ENCODE measurements at regions not wholly inside any gene's neighbourhood (a gene's known extent, or its start where the extent isn't known, plus 50 kb on each side); places are given as distances from the start of the nearest gene placed in this dataset.

DNA sequence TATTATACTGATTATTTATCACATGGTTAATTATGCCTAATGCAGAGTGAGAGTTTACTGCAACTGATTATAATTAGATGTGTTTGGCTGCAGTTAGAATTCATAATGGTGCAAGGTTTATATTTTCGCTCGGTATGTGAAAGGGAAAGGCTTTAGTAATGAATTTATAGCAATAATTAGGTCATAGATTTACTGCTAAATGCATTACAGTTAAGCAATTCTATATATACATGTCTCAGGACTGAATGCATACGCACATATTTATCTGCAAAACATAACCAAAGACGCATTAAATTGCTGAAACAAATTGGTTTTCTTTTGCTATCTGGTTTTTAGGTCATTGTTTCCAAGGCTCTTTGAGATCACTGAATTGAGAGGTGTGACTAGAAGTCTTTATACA lies 428.1 kb upstream of the PDE3A start:
- Histone ChIP-seq H3K4me3 (ENCODE audit: low read depth, low read length) (no peak overlapping the region), H3K36me3 (replicated peaks) (no peaks in the 10 kb centered on the region), H3K27ac (no peak overlapping the region), H3K27me3 (replicated peaks) (no peaks in the 10 kb centered on the region)
- DNase-seq: no peak
- in situ Hi-C loops (cut with HindIII; ENCODE audit: low pct_ligation_motif_present, low sequenced_read_pairs): no loop called here
- TF ChIP-seq, protein P1, sequence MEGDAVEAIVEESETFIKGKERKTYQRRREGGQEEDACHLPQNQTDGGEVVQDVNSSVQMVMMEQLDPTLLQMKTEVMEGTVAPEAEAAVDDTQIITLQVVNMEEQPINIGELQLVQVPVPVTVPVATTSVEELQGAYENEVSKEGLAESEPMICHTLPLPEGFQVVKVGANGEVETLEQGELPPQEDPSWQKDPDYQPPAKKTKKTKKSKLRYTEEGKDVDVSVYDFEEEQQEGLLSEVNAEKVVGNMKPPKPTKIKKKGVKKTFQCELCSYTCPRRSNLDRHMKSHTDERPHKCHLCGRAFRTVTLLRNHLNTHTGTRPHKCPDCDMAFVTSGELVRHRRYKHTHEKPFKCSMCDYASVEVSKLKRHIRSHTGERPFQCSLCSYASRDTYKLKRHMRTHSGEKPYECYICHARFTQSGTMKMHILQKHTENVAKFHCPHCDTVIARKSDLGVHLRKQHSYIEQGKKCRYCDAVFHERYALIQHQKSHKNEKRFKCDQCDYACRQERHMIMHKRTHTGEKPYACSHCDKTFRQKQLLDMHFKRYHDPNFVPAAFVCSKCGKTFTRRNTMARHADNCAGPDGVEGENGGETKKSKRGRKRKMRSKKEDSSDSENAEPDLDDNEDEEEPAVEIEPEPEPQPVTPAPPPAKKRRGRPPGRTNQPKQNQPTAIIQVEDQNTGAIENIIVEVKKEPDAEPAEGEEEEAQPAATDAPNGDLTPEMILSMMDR (IDR thresholded peaks at IDR 0.05; ENCODE audit: low read depth, low read length, missing control alignments): no peak

DNA sequence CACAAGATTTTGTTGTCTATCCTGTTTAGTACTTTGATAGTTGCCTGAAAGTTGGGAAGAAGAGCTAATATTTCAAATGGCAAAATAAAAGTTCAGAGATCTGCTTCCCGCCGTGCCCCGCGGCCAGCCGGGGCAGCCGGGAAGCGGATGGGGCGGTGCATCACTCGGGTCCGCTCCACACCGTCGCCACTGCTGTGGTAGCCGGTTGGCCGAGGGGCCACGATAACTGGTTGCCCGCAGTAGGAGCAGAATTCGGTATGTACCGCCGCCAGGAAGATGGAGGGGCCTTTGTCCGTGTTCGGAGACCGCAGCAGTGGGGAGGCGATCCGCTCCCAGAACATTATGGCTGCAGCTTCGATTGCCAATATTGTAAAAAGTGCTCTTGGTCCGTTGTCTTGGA lies 427.2 kb upstream of the PDE3A start:
- Histone ChIP-seq H3K4me3 (ENCODE audit: low read depth, low read length) (no peak overlapping the region), H3K36me3 (replicated peaks) (no peaks in the 10 kb centered on the region), H3K27ac (no peak overlapping the region), H3K27me3 (replicated peaks) (no peaks in the 10 kb centered on the region)
- TF ChIP-seq, protein P1 (IDR thresholded peaks at IDR 0.05; ENCODE audit: low read depth, low read length, missing control alignments): no peak
- in situ Hi-C loops (cut with HindIII; ENCODE audit: low pct_ligation_motif_present, low sequenced_read_pairs): no loop called here
- no peak for DNase-seq

DNA sequence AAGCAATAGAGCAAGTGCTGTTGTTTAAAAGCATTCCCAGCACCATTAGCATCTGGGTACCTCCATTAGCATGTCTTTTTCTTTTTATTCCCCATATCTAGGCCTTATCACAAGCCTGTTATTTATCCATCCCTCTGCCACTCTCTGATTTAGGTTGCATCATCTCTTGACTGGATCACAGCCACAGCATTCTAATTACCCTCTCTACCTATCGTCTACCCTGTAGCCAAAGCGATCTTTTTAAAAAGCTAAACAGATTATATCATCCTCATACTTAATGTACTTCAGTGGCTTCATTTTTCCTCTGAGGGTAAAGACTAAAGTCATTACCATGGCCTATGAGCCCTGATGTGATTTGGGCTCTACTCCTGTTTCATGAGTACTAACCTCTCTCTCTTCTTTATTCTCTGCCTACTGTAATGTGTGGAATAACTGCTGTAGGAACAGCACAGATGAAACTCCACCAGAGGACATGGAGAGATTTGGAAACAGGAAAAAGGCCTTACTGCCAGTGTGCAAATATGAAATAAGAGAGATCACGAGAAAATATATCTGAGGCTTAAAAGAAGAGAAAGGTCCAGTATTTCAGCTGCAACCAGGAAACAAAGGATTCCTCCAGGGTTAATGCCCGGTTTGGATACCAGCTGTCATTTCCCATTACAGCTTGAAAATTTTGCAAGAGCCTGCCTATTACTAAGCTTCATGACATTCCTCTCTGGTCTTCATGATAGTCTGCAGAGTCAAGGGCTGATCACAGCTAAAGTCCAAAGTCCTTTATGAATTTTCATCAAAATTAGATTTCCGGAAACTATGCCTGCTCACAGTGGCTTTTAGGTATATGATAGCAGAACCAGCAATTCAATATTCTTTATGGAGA lies 422.5 kb upstream of the PDE3A start:
- in situ Hi-C loops (cut with HindIII; ENCODE audit: low pct_ligation_motif_present, low sequenced_read_pairs): no loop called here
- TF ChIP-seq, protein P1 (IDR thresholded peaks at IDR 0.05; ENCODE audit: low read depth, low read length, missing control alignments): no peak
- peak; percentile 45 for DNase-seq
- Histone ChIP-seq H3K27ac (peak overlapping the region; percentile 90), H3K4me3 (ENCODE audit: low read depth, low read length) (no peak overlapping the region), H3K27me3 (replicated peaks) (no peaks in the 10 kb centered on the region), H3K36me3 (replicated peaks) (no peaks in the 10 kb centered on the region)

DNA sequence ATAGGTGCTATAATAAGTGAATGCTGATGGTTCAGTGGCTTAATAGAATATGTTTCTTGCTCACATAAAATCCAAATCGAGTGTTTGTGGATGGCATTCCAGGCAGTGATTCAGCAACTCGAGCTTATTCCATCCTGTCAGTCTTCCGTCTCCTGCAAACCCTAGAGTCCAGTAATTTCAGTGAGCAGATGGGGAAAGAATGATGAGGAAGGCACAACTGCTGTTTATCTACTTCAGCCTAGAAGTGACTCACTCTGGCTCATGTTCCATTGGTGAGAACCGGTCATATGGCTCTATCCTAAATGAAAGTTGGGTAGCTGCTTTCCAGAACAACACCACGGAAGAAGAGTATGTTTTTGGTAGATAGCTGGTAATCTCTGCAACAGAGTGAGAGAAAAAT lies 421.8 kb upstream of the PDE3A start:
- H3K36me3 ChIP-seq (replicated peaks): no peaks in the 10 kb centered on the region
- no peak overlapping the region for H3K4me3 ChIP-seq (ENCODE audit: low read depth, low read length)
- in situ Hi-C loops (cut with HindIII; ENCODE audit: low pct_ligation_motif_present, low sequenced_read_pairs): no loop called here
- DNase-seq: peak; percentile 97
- TF ChIP-seq, protein P1 (IDR thresholded peaks at IDR 0.05; ENCODE audit: low read depth, low read length, missing control alignments): no peak
- H3K27me3 ChIP-seq (replicated peaks): no peaks in the 10 kb centered on the region
- peak overlapping the region; percentile 90 for H3K27ac ChIP-seq

DNA sequence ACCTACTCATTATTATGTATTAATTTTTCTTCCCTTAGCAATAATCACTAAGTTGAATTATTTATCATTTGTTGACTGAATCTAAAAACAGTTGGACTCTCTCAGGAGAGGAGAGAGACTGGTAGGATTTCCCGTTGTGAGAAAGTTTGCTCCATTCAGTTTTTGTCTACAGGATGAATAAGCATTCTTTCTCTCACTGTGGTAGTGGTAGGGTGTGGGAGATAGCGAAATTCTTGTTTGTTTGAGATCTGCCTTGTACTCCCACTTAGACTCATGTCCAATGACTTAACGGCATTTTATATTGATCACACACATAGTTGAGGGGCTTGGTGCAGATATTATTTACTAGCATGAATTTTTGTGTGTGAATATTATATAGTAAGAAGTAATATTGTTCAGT lies 421.0 kb upstream of the PDE3A start:
- H3K27ac ChIP-seq: peak overlapping the region; percentile 90
- no peak for DNase-seq
- in situ Hi-C loops (cut with HindIII; ENCODE audit: low pct_ligation_motif_present, low sequenced_read_pairs): no loop called here
- no peaks in the 10 kb centered on the region for H3K36me3 ChIP-seq (replicated peaks)
- no peak overlapping the region for H3K4me3 ChIP-seq (ENCODE audit: low read depth, low read length)
- TF ChIP-seq, protein P1 (IDR thresholded peaks at IDR 0.05; ENCODE audit: low read depth, low read length, missing control alignments): no peak
- no peaks in the 10 kb centered on the region for H3K27me3 ChIP-seq (replicated peaks)

All from brain microvascular endothelial cell (primary cell).